ENCODE measurements at regions not wholly inside any gene's neighbourhood (a gene's known extent, or its start where the extent isn't known, plus 50 kb on each side); places are given as distances from the start of the nearest gene placed in this dataset.

DNA sequence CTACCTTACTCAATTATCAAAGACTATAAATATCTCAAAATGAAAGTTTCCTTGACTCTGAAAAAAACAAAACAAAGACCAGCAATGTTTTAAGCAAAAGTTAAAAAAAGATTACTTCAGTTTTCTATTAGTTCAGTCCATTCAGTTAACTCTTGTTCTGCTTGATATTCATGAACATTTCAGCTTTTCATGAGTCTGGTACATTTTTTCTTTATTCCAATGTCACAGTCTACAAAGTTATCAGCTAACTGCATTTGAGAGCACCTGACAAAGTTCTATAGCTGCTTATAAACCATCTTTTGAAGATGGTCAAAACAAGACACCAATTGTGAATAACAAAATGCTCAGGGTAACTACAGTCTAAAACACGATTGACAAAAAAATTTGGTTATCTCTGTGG, 156.1 kb upstream of the NOX3 start:
- 82 to 83% methylated on average over 1 of the region's 1 CpG for WGBS, 2 donors
- no peak overlapping the region for H3K27ac ChIP-seq (ENCODE audit: low read depth in 2 of 2, low read length in 1 of 2)
- H3K9me3 ChIP-seq (ENCODE audit: control insufficient read depth in 2 of 2, insufficient read depth in 1 of 2, low read depth in 1 of 2, low read length in 1 of 2) = peaks cover 0 to 3% of the 10 kb centered on the region in 2 donors
- no peaks in the 10 kb centered on the region for H3K4me1 ChIP-seq (ENCODE audit: control insufficient read depth in 2 of 2, insufficient read depth in 2 of 2, low read length in 1 of 2)
- H3K27me3 ChIP-seq (ENCODE audit: control insufficient read depth in 1 of 2, insufficient read depth in 2 of 2, low read length in 2 of 2) = no peaks in the 10 kb centered on the region
- H3K4me3 ChIP-seq (ENCODE audit: low read depth in 1 of 2, low read length in 2 of 2) = no peak overlapping the region
- H3K36me3 ChIP-seq (ENCODE audit: control insufficient read depth in 2 of 2, insufficient read depth in 2 of 2, low read length in 1 of 2) = no peaks in the 10 kb centered on the region

- Histone ChIP-seq H3K4me1 (ENCODE audit: control insufficient read depth in 2 of 2, insufficient read depth in 2 of 2, low read length in 1 of 2) (no peaks in the 10 kb centered on the region), H3K4me3 (ENCODE audit: low read depth in 1 of 2, low read length in 2 of 2) (no peak overlapping the region), H3K27me3 (ENCODE audit: control insufficient read depth in 1 of 2, insufficient read depth in 2 of 2, low read length in 2 of 2) (no peaks in the 10 kb centered on the region), H3K27ac (ENCODE audit: low read depth in 2 of 2, low read length in 1 of 2) (no peak overlapping the region), H3K9me3 (ENCODE audit: control insufficient read depth in 2 of 2, insufficient read depth in 1 of 2, low read depth in 1 of 2, low read length in 1 of 2) (no peaks in the 10 kb centered on the region), H3K36me3 (ENCODE audit: control insufficient read depth in 2 of 2, insufficient read depth in 2 of 2, low read length in 1 of 2) (no peaks in the 10 kb centered on the region)
- 87 to 88% methylated on average over 3 of the region's 3 CpGs for WGBS, 2 donors
These were observed 149.4 kb upstream of the NOX3 start for GRCh38 chr6:155604991-155605390.

GRCh38 chr6:155599561-155599960, 143.9 kb upstream of the NOX3 start:
- 50 to 51% methylated on average over 3 of the region's 3 CpGs for WGBS, 2 donors
- no peaks in the 10 kb centered on the region for H3K36me3 ChIP-seq (ENCODE audit: control insufficient read depth in 2 of 2, insufficient read depth in 2 of 2, low read length in 1 of 2)

DNA sequence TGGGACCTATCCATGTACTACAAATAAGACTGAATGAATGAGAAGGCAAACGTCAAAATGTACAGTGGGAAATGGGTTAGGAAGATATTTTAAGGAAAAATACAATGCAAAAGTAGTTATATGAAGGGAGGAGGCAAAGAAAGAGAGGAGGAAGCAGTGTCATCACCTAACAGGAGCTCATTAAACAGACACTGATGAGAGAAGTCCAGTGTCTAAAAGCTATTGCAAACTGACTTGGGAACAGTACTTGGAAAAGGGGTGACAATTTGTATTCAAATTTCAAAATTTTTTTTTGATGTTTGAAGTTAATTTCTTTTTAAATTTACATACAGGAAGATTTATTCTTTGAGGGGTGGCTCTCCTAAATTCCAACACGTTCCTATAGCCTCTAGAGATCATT, 143.5 kb upstream of the NOX3 start:
- 40 to 46% methylated on average over 2 of the region's 2 CpGs for WGBS, 2 donors
- H3K27ac ChIP-seq (ENCODE audit: low read depth in 2 of 2, low read length in 1 of 2) = no peak overlapping the region
- no peaks in the 10 kb centered on the region for H3K36me3 ChIP-seq (ENCODE audit: control insufficient read depth in 2 of 2, insufficient read depth in 2 of 2, low read length in 1 of 2)
- H3K4me1 ChIP-seq (ENCODE audit: control insufficient read depth in 2 of 2, insufficient read depth in 2 of 2, low read length in 1 of 2) = no peaks in the 10 kb centered on the region
- no peaks in the 10 kb centered on the region for H3K27me3 ChIP-seq (ENCODE audit: control insufficient read depth in 1 of 2, insufficient read depth in 2 of 2, low read length in 2 of 2)
- no peak overlapping the region for H3K4me3 ChIP-seq (ENCODE audit: low read depth in 1 of 2, low read length in 2 of 2)
- no peaks in the 10 kb centered on the region for H3K9me3 ChIP-seq (ENCODE audit: control insufficient read depth in 2 of 2, insufficient read depth in 1 of 2, low read depth in 1 of 2, low read length in 1 of 2)

More at GRCh38 chr6:155599561-155599960, 143.9 kb upstream of the NOX3 start:
- H3K9me3 ChIP-seq (ENCODE audit: control insufficient read depth in 2 of 2, insufficient read depth in 1 of 2, low read depth in 1 of 2, low read length in 1 of 2) = no peaks in the 10 kb centered on the region
- no peak overlapping the region for H3K27ac ChIP-seq (ENCODE audit: low read depth in 2 of 2, low read length in 1 of 2)
- H3K4me3 ChIP-seq (ENCODE audit: low read depth in 1 of 2, low read length in 2 of 2) = no peak overlapping the region
- H3K4me1 ChIP-seq (ENCODE audit: control insufficient read depth in 2 of 2, insufficient read depth in 2 of 2, low read length in 1 of 2) = no peaks in the 10 kb centered on the region
- no peaks in the 10 kb centered on the region for H3K27me3 ChIP-seq (ENCODE audit: control insufficient read depth in 1 of 2, insufficient read depth in 2 of 2, low read length in 2 of 2)

DNA sequence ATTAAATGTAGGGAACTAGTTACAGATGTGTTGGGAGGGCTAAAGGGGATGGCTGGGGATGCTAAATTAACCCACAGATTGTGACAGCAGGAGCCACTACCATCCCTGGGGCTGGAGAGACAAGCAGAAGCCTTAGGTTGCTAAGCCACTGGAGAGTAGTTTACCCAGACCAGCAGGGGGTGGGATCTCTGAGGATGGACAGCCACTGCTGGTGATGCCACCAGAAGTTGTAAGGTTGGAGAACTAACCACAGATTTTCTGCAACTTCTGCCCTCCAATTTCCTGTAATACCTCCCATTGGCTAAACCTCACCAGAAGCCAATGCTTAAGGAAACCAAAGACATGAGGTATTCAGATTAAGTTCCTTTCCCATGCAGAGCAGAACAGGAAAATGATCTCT, 139.6 kb upstream of the NOX3 start:
- H3K4me1 ChIP-seq (ENCODE audit: control insufficient read depth in 2 of 2, insufficient read depth in 2 of 2, low read length in 1 of 2) = no peaks in the 10 kb centered on the region
- no peak overlapping the region for H3K27ac ChIP-seq (ENCODE audit: low read depth in 2 of 2, low read length in 1 of 2)
- no peaks in the 10 kb centered on the region for H3K36me3 ChIP-seq (ENCODE audit: control insufficient read depth in 2 of 2, insufficient read depth in 2 of 2, low read length in 1 of 2)
- no peaks in the 10 kb centered on the region for H3K9me3 ChIP-seq (ENCODE audit: control insufficient read depth in 2 of 2, insufficient read depth in 1 of 2, low read depth in 1 of 2, low read length in 1 of 2)
- no peak overlapping the region for H3K4me3 ChIP-seq (ENCODE audit: low read depth in 1 of 2, low read length in 2 of 2)
- H3K27me3 ChIP-seq (ENCODE audit: control insufficient read depth in 1 of 2, insufficient read depth in 2 of 2, low read length in 2 of 2) = no peaks in the 10 kb centered on the region

DNA sequence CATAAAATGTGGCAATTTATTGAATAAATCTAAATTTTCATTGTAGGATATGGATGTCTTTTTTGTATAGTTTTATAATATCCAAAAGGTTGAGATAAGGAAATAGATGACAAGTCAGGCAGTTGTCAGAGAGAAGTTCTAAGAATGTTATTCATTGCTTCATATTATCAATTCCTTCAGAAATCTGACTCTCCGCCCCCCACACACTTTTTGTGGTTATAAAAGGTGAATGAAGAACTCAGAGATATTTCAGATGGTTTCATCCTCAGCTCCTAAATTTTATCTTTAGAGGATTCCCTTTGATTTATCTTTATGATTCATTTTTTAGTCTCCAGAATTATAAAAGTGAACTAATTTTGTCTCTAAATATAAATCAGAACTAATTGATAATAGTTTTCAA, 136.1 kb upstream of the NOX3 start:
- Histone ChIP-seq H3K4me1 (ENCODE audit: control insufficient read depth in 2 of 2, insufficient read depth in 2 of 2, low read length in 1 of 2) (no peaks in the 10 kb centered on the region), H3K27me3 (ENCODE audit: control insufficient read depth in 1 of 2, insufficient read depth in 2 of 2, low read length in 2 of 2) (no peaks in the 10 kb centered on the region), H3K4me3 (ENCODE audit: low read depth in 1 of 2, low read length in 2 of 2) (no peak overlapping the region), H3K36me3 (ENCODE audit: control insufficient read depth in 2 of 2, insufficient read depth in 2 of 2, low read length in 1 of 2) (no peaks in the 10 kb centered on the region), H3K27ac (ENCODE audit: low read depth in 2 of 2, low read length in 1 of 2) (no peak overlapping the region), H3K9me3 (ENCODE audit: control insufficient read depth in 2 of 2, insufficient read depth in 1 of 2, low read depth in 1 of 2, low read length in 1 of 2) (no peaks in the 10 kb centered on the region)
- 85 to 97% methylated on average over 1 of the region's 1 CpG for WGBS, 2 donors

- 71 to 87% methylated on average over 2 of the region's 2 CpGs for WGBS, 2 donors
- Histone ChIP-seq H3K4me1 (ENCODE audit: control insufficient read depth in 2 of 2, insufficient read depth in 2 of 2, low read length in 1 of 2) (no peaks in the 10 kb centered on the region), H3K27ac (ENCODE audit: low read depth in 2 of 2, low read length in 1 of 2) (no peak overlapping the region), H3K36me3 (ENCODE audit: control insufficient read depth in 2 of 2, insufficient read depth in 2 of 2, low read length in 1 of 2) (no peaks in the 10 kb centered on the region), H3K9me3 (ENCODE audit: control insufficient read depth in 2 of 2, insufficient read depth in 1 of 2, low read depth in 1 of 2, low read length in 1 of 2) (no peaks in the 10 kb centered on the region), H3K4me3 (ENCODE audit: low read depth in 1 of 2, low read length in 2 of 2) (no peak overlapping the region), H3K27me3 (ENCODE audit: control insufficient read depth in 1 of 2, insufficient read depth in 2 of 2, low read length in 2 of 2) (no peaks in the 10 kb centered on the region)
These were observed 133.6 kb upstream of the NOX3 start for GRCh38 chr6:155589190-155589589.

GRCh38 chr6:155587817-155588216, 132.2 kb upstream of the NOX3 start:
- Histone ChIP-seq H3K27me3 (ENCODE audit: control insufficient read depth in 1 of 2, insufficient read depth in 2 of 2, low read length in 2 of 2) (no peaks in the 10 kb centered on the region), H3K4me1 (ENCODE audit: control insufficient read depth in 2 of 2, insufficient read depth in 2 of 2, low read length in 1 of 2) (no peaks in the 10 kb centered on the region), H3K4me3 (ENCODE audit: low read depth in 1 of 2, low read length in 2 of 2) (no peak overlapping the region), H3K36me3 (ENCODE audit: control insufficient read depth in 2 of 2, insufficient read depth in 2 of 2, low read length in 1 of 2) (no peaks in the 10 kb centered on the region), H3K9me3 (ENCODE audit: control insufficient read depth in 2 of 2, insufficient read depth in 1 of 2, low read depth in 1 of 2, low read length in 1 of 2) (no peaks in the 10 kb centered on the region), H3K27ac (ENCODE audit: low read depth in 2 of 2, low read length in 1 of 2) (no peak overlapping the region)
- 79% methylated on average over 1 of the region's 1 CpG for WGBS, 2 donors

GRCh38 chr6:155586090-155586489, 130.5 kb upstream of the NOX3 start:
- Histone ChIP-seq H3K27ac (ENCODE audit: low read depth in 2 of 2, low read length in 1 of 2) (no peak overlapping the region), H3K4me1 (ENCODE audit: control insufficient read depth in 2 of 2, insufficient read depth in 2 of 2, low read length in 1 of 2) (no peaks in the 10 kb centered on the region), H3K4me3 (ENCODE audit: low read depth in 1 of 2, low read length in 2 of 2) (no peak overlapping the region), H3K27me3 (ENCODE audit: control insufficient read depth in 1 of 2, insufficient read depth in 2 of 2, low read length in 2 of 2) (no peaks in the 10 kb centered on the region), H3K36me3 (ENCODE audit: control insufficient read depth in 2 of 2, insufficient read depth in 2 of 2, low read length in 1 of 2) (no peaks in the 10 kb centered on the region), H3K9me3 (ENCODE audit: control insufficient read depth in 2 of 2, insufficient read depth in 1 of 2, low read depth in 1 of 2, low read length in 1 of 2) (no peaks in the 10 kb centered on the region)
- 95 to 98% methylated on average over 1 of the region's 1 CpG for WGBS, 2 donors

DNA sequence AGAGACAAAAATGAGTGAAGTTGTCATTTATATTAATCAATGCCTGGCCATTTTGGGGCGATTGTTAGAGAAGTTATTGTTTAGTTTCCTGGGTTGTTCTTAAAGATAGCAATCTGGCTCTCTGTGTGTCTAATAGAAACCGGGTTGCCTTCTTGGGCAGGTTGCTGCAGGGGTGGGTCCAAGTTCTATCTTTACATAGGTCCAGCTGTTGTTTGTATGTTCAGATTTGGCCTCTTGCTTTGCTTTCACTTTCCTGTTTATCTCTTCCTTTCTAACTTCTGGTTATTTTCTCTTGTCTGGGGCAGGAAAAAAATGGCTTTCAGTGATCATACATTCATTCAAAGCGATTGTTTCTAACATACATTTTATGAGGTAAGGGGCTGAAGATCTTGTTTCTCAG, 128.4 kb upstream of the NOX3 start:
- Histone ChIP-seq H3K4me1 (ENCODE audit: control insufficient read depth in 2 of 2, insufficient read depth in 2 of 2, low read length in 1 of 2) (no peaks in the 10 kb centered on the region), H3K36me3 (ENCODE audit: control insufficient read depth in 2 of 2, insufficient read depth in 2 of 2, low read length in 1 of 2) (no peaks in the 10 kb centered on the region), H3K27me3 (ENCODE audit: control insufficient read depth in 1 of 2, insufficient read depth in 2 of 2, low read length in 2 of 2) (no peaks in the 10 kb centered on the region), H3K9me3 (ENCODE audit: control insufficient read depth in 2 of 2, insufficient read depth in 1 of 2, low read depth in 1 of 2, low read length in 1 of 2) (no peaks in the 10 kb centered on the region), H3K27ac (ENCODE audit: low read depth in 2 of 2, low read length in 1 of 2) (no peak overlapping the region), H3K4me3 (ENCODE audit: low read depth in 1 of 2, low read length in 2 of 2) (no peak overlapping the region)
- WGBS, 2 donors = 56 to 66% methylated on average over 3 of the region's 3 CpGs
